T47D (cell line): ENCODE measurements at regions not wholly inside any gene's neighbourhood (a gene's known extent, or its start where the extent isn't known, plus 50 kb on each side); places are given as distances from the start of the nearest gene placed in this dataset.

Source experiments
- DNase-seq, 2 experiments: peaks; one replicate each; pipeline versions ENCODE4 v3.0.0 to v3.0.0-alpha.2; 2011 to 2012; ENCODE audit warnings: low read depth in 1 of 2, low spot score in 1 of 2
- JUND ChIP-seq: IDR thresholded peaks from 2 replicates; pipeline ENCODE4 v1.6.1; 2012; ENCODE audit warnings: low read depth
- in situ Hi-C: cut with HindIII; loops from 2 replicates; pipeline ENCODE4 v1.10.0; 2016; ENCODE audit warnings: low sequenced_read_pairs, low pct_unique_long_range_greater_than_20kb

DNA sequence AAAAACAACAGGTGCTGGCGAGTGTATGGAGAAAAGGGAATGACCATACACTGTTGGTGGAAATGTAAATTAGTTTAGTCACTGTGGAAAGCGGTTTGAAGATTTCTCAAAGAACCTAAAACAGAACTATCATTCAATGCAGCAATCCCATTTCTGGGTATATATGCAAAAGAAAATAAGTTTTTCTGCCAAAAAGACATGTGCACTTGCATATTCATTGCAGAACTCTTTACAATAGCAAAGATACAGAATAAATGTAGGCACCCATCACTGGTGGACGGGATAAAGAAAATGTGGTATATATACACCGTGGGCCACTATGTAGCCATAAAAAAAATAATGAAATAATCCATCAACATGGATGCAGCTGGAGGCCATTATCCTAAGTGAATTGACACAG, 105.1 kb upstream of the FSTL5 start:
- DNase-seq: no peak
- in situ Hi-C loops: no loop called here
- no peak for TF ChIP-seq JUND

DNA sequence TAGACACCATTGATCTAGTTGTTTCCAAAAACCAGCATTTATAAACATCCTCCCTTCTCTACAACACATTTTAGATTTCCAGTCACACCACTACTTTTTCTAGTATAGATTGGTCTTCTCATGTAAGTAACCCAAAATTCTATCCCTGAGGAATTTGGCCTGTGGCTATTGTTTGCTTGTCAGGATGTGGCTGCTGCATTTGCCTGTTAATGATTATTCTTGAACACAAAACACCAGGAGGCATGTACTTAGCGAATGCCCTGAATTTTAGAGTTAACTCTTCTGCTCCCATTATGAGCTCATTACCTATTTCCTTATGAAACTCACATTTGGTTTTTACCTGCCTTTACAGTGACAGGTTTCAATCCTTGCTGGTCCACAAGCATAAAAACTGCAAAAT, 102.0 kb upstream of the FSTL5 start:
- in situ Hi-C loops: no loop called here
- no peak for TF ChIP-seq JUND
- DNase-seq: no peak

DNA sequence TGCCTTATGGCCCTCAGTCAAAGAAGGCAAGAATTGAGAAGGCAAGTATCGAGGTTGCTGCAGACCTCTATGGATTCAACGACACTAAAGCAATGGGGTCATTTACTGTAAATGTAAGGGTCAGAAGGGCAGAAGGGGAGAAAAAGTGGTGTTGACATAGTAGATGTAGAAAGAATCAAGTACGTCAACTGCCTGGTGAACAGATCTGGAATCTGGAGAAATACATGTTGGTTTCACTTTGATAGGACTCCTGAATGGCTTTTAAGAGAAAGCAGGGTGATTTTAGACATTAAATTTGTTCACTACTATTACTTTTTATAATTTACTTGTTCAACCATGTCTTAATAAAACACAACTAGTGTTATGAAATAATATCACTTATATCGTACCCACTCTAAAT, 81.3 kb upstream of the FSTL5 start:
- in situ Hi-C loops: no loop called here
- no peak for TF ChIP-seq JUND

DNA sequence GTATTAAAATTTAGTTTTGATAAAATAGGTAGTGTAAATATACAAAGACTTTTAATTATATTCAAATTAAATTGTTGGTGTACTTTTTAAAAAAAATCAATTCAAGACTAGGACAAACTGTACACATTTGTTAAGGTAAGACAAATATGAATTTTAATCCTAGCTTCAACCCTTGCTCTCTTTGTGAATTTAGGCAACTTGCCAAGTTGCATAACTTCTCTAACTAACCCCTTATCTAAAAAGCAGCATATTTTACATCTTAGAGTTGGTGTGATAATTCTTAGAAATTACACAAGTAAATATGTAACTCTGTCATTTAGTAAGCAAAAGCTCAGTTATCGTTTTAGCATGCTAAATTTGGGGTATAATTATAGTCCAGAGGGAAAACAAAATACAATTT, 78.1 kb upstream of the FSTL5 start:
- no peak for DNase-seq
- TF ChIP-seq JUND: no peak
- in situ Hi-C loops: no loop called here

More for the DNA sequence above, 81.3 kb upstream of the FSTL5 start:
- no peak for DNase-seq

DNA sequence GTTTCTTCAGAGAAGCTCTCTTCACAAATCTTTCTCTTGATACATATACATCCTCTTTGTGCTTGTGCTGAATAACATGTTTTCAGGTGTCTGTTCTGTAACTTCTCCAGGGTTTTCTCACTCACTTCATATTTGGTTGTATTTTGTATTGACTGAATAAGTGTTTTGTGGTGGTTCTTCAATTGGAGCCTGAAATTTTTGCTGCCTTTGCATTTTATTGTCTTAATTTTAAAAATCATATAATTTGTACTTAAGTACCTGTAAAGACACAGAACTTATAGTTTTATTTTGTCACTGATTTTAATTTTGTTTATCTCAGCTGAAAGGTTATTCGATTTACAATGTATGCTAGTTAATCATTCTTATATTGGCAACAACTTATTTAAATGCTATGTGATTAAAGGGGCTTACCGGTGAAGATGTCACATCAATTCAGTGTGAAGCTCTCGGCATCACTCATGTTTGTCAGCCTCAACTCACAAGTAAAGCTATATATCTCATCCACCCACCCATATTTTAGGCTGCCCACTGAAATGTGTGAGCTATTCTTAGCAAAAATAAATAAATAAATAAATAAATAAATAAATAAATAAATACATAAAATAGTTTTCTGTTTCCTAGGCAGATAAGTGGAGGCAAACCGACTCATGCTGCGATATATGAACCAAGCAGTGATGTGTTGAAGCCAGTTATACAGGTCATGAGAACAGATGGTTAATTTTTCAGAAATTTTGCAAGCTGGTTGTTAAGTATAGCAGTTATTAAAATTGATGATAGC, 76.4 kb upstream of the FSTL5 start:
- no peak for TF ChIP-seq JUND
- in situ Hi-C loops: no loop called here

DNA sequence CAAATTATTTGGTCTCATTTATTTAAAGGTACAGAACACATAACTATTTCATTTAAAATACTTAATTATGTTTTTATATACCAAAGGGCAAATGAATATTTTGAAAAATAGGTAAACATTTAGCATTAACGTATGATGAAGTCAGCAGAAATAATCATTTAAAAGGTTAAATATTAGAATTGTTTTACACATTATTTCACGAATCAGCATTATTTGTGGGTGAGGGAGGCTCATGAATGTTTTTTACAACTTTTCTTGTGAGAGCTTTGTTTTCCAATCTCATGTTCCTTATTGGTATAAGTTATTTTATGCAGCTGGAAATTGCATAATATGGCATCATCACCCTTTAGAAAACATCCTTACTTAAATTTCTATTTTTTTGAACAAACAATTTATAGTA, 73.9 kb upstream of the FSTL5 start:
- no peak for TF ChIP-seq JUND
- in situ Hi-C loops: no loop called here
- DNase-seq: no peak

More for the DNA sequence above, 76.4 kb upstream of the FSTL5 start:
- no peak for DNase-seq

DNA sequence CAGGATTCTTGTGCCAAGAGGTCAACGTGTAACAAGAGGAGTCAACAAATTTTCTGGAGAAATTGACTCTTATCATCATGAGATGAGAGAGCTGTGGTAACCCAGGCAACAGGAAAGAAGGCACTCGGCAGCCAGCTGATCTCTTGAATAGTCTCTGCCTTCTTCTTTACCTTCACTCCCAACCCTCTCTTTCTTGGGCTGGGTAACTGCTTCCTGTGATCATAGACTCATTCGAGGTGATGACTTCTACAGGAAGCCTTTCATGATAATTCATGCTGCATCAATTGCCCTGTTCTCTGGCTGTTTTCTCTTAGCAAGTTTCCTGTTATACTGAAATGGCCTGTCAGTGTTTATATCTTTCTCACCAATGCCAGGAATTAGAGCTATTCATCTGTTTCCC, 70.8 kb upstream of the FSTL5 start:
- TF ChIP-seq JUND: no peak
- DNase-seq: no peak
- in situ Hi-C loops: no loop called here

DNA sequence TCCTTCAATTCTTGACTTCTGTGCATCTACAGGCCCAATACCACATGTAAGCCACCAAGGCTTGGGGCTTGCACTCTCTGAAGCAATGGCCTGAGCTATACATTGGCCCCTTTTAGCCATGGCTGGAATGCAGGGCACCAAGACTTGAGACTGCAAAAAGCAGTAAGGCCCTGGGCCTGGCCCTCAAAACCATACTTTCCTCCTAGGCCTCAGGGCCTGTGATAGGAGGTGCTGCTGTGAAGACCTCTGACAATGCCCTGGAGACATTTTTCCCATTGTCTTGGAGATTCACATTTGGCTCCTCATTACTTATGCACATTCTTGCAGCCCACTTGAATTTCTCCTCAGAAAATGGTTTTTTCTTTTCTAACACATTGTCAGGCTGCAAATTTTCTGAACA, 68.5 kb upstream of the FSTL5 start:
- TF ChIP-seq JUND: no peak
- DNase-seq: no peak
- in situ Hi-C loops: no loop called here

DNA sequence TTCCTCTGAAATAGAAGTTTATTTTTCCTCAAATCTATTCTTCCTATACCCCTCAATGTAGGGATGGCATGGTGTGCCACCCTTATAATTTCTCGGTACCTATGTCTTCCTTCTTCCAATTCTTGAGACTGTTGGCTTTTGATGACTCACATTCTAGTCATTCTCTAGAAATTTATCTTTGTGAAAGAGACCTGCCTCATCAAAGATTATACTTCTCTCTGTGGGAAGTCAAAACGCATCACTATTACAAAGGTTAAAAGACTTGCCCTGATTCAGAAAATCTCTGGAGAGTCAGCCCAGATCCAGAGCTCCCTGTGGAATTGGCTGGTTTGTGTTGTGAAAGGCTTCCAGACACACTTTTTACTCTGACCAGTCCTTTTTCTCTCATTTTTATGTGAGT, 65.9 kb upstream of the FSTL5 start:
- no peak for TF ChIP-seq JUND
- in situ Hi-C loops: no loop called here
- DNase-seq: no peak

DNA sequence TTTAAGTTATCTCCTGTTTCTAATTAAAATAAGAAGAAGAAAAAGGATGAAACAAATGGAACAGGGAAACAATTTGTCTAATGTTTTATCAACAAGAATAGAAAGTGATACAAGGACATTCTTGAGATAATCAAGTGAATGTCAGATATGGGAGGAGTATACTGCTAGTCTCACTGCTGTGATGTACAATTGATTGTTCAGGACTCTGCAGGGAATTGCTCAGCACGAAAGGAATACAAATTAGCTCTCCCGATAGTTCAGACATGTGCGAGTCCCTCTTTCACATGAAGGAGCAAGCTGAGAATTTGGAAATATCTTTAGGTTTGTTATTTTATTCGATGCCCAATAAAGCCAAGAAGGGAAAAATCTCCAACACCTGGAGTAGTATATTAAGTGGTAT, 57.3 kb upstream of the FSTL5 start:
- in situ Hi-C loops: no loop called here
- TF ChIP-seq JUND: no peak
- no peak for DNase-seq
